Liver (tissue), 7 donors: ENCODE measurements at regions not wholly inside any gene's neighbourhood (a gene's known extent, or its start where the extent isn't known, plus 50 kb on each side); places are given as distances from the start of the nearest gene placed in this dataset.

ENCODE experiments used
- DNase-seq: peaks from one replicate; pipeline ENCODE4 v3.0.0-alpha.2; 2017; ENCODE audit warnings: low spot score
- H3K27ac ChIP-seq, 2 donors: one replicate each; pipeline ENCODE4 v1.7.0; 2013; ENCODE audit warnings: inconsistent platforms in 2 of 2, low read length in 2 of 2, control low read depth in 1 of 2, low read depth in 1 of 2, mild to moderate bottlenecking in 1 of 2
- H3K27me3 ChIP-seq, 4 donors: one replicate each; pipeline versions ENCODE4 v1.6.1 to v1.7.0; 2013; ENCODE audit warnings: low read length in 3 of 4, inconsistent platforms in 1 of 4, mild to moderate bottlenecking in 1 of 4, moderate library complexity in 1 of 4; ENCODE audit not compliant: control insufficient read depth in 4 of 4, insufficient read depth in 4 of 4
- H3K36me3 ChIP-seq, 4 donors: one replicate each; pipeline versions ENCODE4 v1.6.1 to v1.7.0; 2013; ENCODE audit warnings: low read length in 3 of 4, mild to moderate bottlenecking in 3 of 4, low read depth in 1 of 4, moderate library complexity in 1 of 4; ENCODE audit not compliant: control insufficient read depth in 4 of 4, insufficient read depth in 3 of 4
- H3K4me1 ChIP-seq, 4 donors: one replicate each; pipeline versions ENCODE4 v1.6.1 to v1.7.0; 2013; ENCODE audit warnings: low read length in 3 of 4, mild to moderate bottlenecking in 3 of 4, moderate library complexity in 1 of 4; ENCODE audit not compliant: control insufficient read depth in 4 of 4, insufficient read depth in 4 of 4
- H3K4me3 ChIP-seq, 3 donors: one replicate each; pipeline versions ENCODE4 v1.6.1 to v1.7.0; 2013; ENCODE audit warnings: low read length in 3 of 3, control low read depth in 1 of 3, low read depth in 1 of 3, mild to moderate bottlenecking in 1 of 3
- H3K9ac ChIP-seq, 2 donors: one replicate each; pipeline ENCODE4 v1.7.0; 2013; ENCODE audit warnings: low read length in 2 of 2, mild to moderate bottlenecking in 2 of 2, moderate library complexity in 2 of 2, control low read depth in 1 of 2, low read depth in 1 of 2
- H3K9me3 ChIP-seq, 4 donors: one replicate each; pipeline versions ENCODE4 v1.6.1 to v1.7.0; 2013; ENCODE audit warnings: low read length in 3 of 4; ENCODE audit not compliant: control insufficient read depth in 4 of 4
- EGR1 ChIP-seq, 2 donors: IDR thresholded peaks; 2 replicates each; pipeline ENCODE4 v1.6.1; 2016 to 2018; ENCODE audit warnings: antibody characterized with exemption in 2 of 2, low read depth in 2 of 2
- FOXA1 ChIP-seq: IDR thresholded peaks from 2 replicates; pipeline ENCODE4 v1.6.1; 2016; ENCODE audit warnings: antibody characterized with exemption
- FOXA2 ChIP-seq: IDR thresholded peaks from 2 replicates; pipeline ENCODE4 v1.6.1; 2016; ENCODE audit warnings: antibody characterized with exemption
- GABPA ChIP-seq, 2 donors: IDR thresholded peaks in 1 of 2; conservative IDR thresholded peaks in 1 of 2; 2 replicates each; pipeline ENCODE4 v1.6.1; 2016; ENCODE audit warnings: antibody characterized with exemption in 2 of 2, mild to moderate bottlenecking in 1 of 2, moderate library complexity in 1 of 2
- HNF4G ChIP-seq: IDR thresholded peaks from 2 replicates; pipeline ENCODE4 v1.6.1; 2016; ENCODE audit warnings: antibody characterized with exemption
- JUND ChIP-seq, 2 donors: IDR thresholded peaks; 2 replicates each; pipeline ENCODE4 v1.6.1; 2016; ENCODE audit warnings: antibody characterized with exemption in 2 of 2
- RAD21 ChIP-seq, 2 donors: IDR thresholded peaks; 2 replicates each; pipeline ENCODE4 v1.6.1; 2016; ENCODE audit warnings: antibody characterized with exemption in 2 of 2, mild to moderate bottlenecking in 2 of 2
- RXRA ChIP-seq, 2 donors: IDR thresholded peaks; 2 replicates each; pipeline ENCODE4 v1.6.1; 2017 to 2018; ENCODE audit warnings: antibody characterized with exemption in 2 of 2, mild to moderate bottlenecking in 1 of 2
- SP1 ChIP-seq: IDR thresholded peaks from 2 replicates; pipeline ENCODE4 v1.6.1; 2018; ENCODE audit warnings: antibody characterized with exemption, mild to moderate bottlenecking
- TAF1 ChIP-seq: conservative IDR thresholded peaks from 2 replicates; pipeline ENCODE4 v1.6.1; 2016; ENCODE audit warnings: antibody characterized with exemption, mild to moderate bottlenecking
- YY1 ChIP-seq: IDR thresholded peaks from 2 replicates; pipeline ENCODE4 v1.6.1; 2016; ENCODE audit warnings: antibody characterized with exemption, mild to moderate bottlenecking
- WGBS: extraction: QIAGEN DNeasy Blood & Tissue Kit; methylation state at CpG from one replicate; pipeline ENCODE4 v1.1.7; 2013; 5-methylcytosine and 5-hydroxymethylcytosine counted together
- TF ChIP-seq, protein P1 (sequence below): IDR thresholded peaks from 2 replicates; pipeline ENCODE4 v1.6.1; 2016; ENCODE audit warnings: antibody characterized with exemption
- TF ChIP-seq, protein P2 (sequence below): IDR thresholded peaks from 2 replicates; pipeline ENCODE4 v1.6.1; 2016; ENCODE audit warnings: antibody characterized with exemption
- TF ChIP-seq, protein P3 (sequence below): IDR thresholded peaks from 2 replicates; pipeline ENCODE4 v1.6.1; 2016; ENCODE audit warnings: antibody characterized with exemption, mild to moderate bottlenecking
- TF ChIP-seq, protein P4 (sequence below): IDR thresholded peaks from 2 replicates; pipeline ENCODE4 v1.6.1; 2016; ENCODE audit warnings: antibody characterized with exemption
- donor health status: healthy.
- donor health status: healthy.
- donor health status: healthy.
- donor health status: healthy.

DNA sequence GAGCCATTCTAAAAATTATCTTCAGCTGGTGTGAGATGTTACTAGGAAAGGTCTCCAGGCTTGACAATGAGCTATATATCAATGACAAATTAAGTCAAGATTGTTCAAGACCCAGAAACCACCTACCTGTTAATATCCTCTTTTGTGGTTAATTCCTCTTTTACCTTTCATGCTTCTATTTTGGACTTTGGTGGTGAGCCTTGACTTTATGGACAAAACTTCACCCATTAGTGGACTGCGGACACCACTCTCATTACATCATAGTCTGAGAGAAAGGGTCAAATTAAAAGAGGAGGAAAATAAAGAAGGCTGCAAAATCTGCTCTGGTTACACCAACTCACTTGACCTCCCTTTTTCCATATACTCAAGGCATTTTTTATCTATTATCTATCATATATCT, 271.5 kb upstream of the TTC14 start:
- no peaks in the 10 kb centered on the region for H3K27me3 ChIP-seq
- no peak overlapping the region for H3K9ac ChIP-seq
- no peaks in the 10 kb centered on the region for H3K36me3 ChIP-seq
- H3K4me3 ChIP-seq, result no peak overlapping the region
- no peaks in the 10 kb centered on the region for H3K9me3 ChIP-seq
- TF ChIP-seq SP1 (no peak), TAF1 (no peak), FOXA2 (no peak), YY1 (no peak), JUND (IDR thresholded peaks at IDR 0.05) (no peak)
- TF ChIP-seq, protein P1, sequence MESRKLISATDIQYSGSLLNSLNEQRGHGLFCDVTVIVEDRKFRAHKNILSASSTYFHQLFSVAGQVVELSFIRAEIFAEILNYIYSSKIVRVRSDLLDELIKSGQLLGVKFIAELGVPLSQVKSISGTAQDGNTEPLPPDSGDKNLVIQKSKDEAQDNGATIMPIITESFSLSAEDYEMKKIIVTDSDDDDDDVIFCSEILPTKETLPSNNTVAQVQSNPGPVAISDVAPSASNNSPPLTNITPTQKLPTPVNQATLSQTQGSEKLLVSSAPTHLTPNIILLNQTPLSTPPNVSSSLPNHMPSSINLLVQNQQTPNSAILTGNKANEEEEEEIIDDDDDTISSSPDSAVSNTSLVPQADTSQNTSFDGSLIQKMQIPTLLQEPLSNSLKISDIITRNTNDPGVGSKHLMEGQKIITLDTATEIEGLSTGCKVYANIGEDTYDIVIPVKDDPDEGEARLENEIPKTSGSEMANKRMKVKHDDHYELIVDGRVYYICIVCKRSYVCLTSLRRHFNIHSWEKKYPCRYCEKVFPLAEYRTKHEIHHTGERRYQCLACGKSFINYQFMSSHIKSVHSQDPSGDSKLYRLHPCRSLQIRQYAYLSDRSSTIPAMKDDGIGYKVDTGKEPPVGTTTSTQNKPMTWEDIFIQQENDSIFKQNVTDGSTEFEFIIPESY, result no peak
- TF ChIP-seq, protein P2, sequence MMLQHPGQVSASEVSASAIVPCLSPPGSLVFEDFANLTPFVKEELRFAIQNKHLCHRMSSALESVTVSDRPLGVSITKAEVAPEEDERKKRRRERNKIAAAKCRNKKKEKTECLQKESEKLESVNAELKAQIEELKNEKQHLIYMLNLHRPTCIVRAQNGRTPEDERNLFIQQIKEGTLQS, result no peak
- TF ChIP-seq, protein P3, sequence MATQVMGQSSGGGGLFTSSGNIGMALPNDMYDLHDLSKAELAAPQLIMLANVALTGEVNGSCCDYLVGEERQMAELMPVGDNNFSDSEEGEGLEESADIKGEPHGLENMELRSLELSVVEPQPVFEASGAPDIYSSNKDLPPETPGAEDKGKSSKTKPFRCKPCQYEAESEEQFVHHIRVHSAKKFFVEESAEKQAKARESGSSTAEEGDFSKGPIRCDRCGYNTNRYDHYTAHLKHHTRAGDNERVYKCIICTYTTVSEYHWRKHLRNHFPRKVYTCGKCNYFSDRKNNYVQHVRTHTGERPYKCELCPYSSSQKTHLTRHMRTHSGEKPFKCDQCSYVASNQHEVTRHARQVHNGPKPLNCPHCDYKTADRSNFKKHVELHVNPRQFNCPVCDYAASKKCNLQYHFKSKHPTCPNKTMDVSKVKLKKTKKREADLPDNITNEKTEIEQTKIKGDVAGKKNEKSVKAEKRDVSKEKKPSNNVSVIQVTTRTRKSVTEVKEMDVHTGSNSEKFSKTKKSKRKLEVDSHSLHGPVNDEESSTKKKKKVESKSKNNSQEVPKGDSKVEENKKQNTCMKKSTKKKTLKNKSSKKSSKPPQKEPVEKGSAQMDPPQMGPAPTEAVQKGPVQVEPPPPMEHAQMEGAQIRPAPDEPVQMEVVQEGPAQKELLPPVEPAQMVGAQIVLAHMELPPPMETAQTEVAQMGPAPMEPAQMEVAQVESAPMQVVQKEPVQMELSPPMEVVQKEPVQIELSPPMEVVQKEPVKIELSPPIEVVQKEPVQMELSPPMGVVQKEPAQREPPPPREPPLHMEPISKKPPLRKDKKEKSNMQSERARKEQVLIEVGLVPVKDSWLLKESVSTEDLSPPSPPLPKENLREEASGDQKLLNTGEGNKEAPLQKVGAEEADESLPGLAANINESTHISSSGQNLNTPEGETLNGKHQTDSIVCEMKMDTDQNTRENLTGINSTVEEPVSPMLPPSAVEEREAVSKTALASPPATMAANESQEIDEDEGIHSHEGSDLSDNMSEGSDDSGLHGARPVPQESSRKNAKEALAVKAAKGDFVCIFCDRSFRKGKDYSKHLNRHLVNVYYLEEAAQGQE, result no peak
- WGBS, result 90% methylated on average over 1 of the region's 1 CpG
- no peak overlapping the region for H3K27ac ChIP-seq
- H3K4me1 ChIP-seq, result no peaks in the 10 kb centered on the region
- no peak for DNase-seq

DNA sequence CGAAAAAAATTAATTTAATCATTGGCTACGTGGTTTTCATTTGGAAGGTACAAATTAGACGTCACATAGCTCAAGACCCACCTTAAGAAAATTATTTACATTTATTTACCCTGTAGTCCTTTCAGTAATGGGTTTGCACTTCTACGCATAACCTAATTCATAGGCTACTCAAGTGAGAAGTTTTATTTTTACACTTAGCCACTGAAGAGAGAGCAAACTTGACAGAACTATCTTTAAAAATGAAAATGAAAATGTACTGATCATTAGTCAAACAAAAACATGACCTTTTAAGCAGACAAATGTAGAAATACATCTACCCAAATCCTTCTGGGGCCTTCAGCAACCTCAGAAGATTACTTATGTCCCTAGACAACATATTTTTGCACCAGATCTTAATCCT, 269.4 kb upstream of the TTC14 start:
- no peak overlapping the region for H3K27ac ChIP-seq
- 69% methylated on average over 4 of the region's 4 CpGs for WGBS
- no peak for DNase-seq
- no peaks in the 10 kb centered on the region for H3K9me3 ChIP-seq
- no peaks in the 10 kb centered on the region for H3K27me3 ChIP-seq
- H3K36me3 ChIP-seq, result no peaks in the 10 kb centered on the region
- no peak overlapping the region for H3K4me3 ChIP-seq
- H3K4me1 ChIP-seq, result no peaks in the 10 kb centered on the region
- TF ChIP-seq GABPA (IDR thresholded peaks at IDR 0.05 in 1 of 2, conservative IDR thresholded peaks at IDR 0.05 in 1 of 2) (no peak), RXRA (IDR thresholded peaks at IDR 0.05) (no peak), RAD21 (IDR thresholded peaks at IDR 0.05) (no peak), FOXA2 (no peak), EGR1 (IDR thresholded peaks at IDR 0.05; ENCODE audit: low read depth in 2 of 2) (no peak), TAF1 (no peak), SP1 (no peak), HNF4G (no peak), FOXA1 (no peak)
- TF ChIP-seq, protein P1, result no peak
- TF ChIP-seq, protein P3, result no peak
- TF ChIP-seq, protein P4, sequence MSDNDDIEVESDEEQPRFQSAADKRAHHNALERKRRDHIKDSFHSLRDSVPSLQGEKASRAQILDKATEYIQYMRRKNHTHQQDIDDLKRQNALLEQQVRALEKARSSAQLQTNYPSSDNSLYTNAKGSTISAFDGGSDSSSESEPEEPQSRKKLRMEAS, result no peak
- TF ChIP-seq, protein P2, result no peak
- no peak overlapping the region for H3K9ac ChIP-seq
